ENCODE measurements at regions not wholly inside any gene's neighbourhood (a gene's known extent, or its start where the extent isn't known, plus 50 kb on each side); places are given as distances from the start of the nearest gene placed in this dataset.
A peak's percentile ranks its signal among the peaks of the same experiment; 100 is the strongest.

DNA sequence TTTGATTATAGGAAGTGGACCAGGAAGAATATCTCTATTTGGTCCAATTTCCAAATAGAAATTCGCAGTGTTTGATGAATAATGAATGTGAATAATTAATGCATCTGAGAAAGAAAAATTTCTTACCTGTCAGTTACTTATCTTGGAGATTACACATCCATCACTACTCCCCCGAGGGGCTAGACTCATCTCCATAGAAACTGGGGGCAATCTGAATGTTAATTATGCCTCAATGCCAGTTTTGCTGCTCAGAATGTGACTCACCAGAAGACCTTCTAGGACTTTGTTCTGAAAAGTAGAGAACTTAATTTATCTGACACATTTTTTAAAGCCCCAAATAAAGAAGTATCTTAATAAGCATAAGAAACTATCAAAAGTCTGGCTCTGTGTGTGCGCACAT lies 233.4 kb upstream of the NR4A3 start:
- no peak for DNase-seq (ENCODE audit: low read depth in 2 of 2)

GRCh38 chr9:99588747-99589146 lies 232.9 kb upstream of the NR4A3 start:
- DNase-seq (ENCODE audit: low read depth in 2 of 2) = no peak

DNA sequence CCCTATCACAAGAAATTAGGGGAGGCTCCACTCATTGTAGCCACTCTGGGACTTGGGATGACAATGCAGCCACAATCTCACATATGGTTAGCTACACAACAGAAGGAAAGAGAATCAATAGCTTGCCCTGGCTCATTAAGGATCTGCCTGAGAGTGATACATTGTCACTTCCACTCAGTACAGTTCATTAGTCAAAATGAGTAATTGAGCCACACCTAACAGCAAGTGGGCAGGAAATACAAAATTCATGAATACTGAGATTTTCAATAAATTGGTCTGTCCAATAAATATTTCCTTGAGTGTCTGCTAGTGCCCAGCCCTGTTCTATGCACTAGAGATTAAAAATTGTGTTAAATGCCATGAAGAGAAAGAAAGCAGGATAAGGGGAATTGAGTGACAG lies 231.3 kb upstream of the NR4A3 start:
- DNase-seq (ENCODE audit: low read depth in 2 of 2) = no peak

DNA sequence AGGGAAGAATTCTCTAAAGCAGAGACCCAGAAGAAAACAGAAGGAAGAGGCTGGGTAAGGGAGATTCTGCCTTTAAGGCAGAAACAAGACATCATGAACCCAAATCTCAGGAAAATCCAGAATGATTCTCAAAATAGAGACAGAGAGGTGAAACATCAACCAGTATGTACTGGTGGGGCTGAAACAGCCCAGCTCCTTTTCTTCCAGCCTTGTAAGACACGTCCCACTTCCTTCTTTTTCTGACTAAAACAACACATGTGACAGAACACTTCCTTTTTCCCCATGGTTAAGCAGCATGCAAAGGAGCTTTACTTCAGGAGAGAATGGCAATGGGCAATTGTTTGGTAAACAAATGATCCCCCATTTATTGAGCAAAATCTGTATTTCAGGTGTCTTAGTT lies 230.8 kb upstream of the NR4A3 start:
- no peak for DNase-seq (ENCODE audit: low read depth in 2 of 2)

GRCh38 chr9:99591770-99592169 lies 229.9 kb upstream of the NR4A3 start:
- DNase-seq (ENCODE audit: low read depth in 2 of 2) = no peak

DNA sequence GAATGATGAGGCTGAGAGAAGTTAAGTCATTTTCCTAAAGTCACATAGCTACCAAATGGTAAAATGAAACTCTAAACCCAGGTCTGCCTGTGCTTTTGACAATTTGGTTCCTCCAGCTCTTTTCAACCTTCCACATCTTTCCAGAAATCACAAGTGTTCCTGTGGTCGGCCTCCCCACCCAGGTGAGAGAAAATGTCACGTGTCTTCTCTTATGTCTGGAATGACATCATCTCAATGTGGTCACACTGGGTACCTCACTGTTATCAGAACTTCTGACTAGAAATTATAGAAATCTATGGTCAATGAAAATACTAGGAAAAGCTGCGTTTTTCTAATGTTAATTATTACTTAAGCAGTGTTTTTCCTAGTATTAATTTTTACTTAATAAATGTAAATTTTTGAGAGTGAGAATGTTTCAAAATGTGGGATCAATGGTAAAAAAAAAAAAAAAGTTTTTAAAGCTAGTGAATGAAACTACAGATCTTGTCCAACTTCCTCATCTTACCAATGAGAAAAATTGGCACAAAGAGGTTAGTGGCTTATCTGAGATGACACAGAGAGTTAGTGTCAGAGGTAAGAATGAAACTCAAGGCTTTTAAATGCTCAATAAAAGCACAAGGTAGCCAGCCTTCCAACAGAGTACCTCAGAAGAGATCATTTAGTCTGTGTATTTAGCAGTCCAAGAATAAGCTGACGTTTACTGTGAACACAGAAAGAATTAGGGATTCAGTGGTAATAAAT lies 228.7 kb upstream of the NR4A3 start:
- DNase-seq (ENCODE audit: low read depth in 2 of 2) = no peak

GRCh38 chr9:99593610-99594009 lies 228.1 kb upstream of the NR4A3 start:
- DNase-seq (ENCODE audit: low read depth in 2 of 2) = no peak

- DNase-seq (ENCODE audit: low read depth in 2 of 2) = no peak
These were observed 227.5 kb upstream of the NR4A3 start for GRCh38 chr9:99594056-99594780.

GRCh38 chr9:99595796-99596195 lies 225.9 kb upstream of the NR4A3 start:
- no peak for DNase-seq (ENCODE audit: low read depth in 2 of 2)

- DNase-seq (ENCODE audit: low read depth in 2 of 2) = peak in 1 of 2 donors; percentile 6
These were observed 220.0 kb upstream of the NR4A3 start for GRCh38 chr9:99601571-99602111.

DNA sequence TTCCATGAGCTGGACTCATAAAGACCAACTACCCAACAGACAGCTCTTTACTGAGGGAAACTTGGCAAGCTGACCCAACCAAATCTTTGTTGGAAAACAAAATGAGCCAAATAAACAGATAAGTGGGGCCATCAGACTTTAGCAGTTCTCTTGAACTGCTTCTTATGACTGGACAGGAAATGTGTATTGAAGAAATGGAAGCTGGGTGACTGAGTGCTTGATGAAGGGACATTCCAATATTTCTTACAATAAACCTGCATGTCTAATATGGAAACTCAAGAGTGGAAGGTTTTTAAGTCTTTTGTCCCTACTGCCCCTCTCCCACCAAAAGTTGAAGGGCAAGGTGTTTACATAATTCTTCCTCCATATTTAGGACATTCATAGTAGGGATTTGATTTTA lies 218.8 kb upstream of the NR4A3 start:
- no peak for DNase-seq (ENCODE audit: low read depth in 2 of 2)

- DNase-seq (ENCODE audit: low read depth in 2 of 2) = no peak
These were observed 216.5 kb upstream of the NR4A3 start for GRCh38 chr9:99605016-99605743.

DNA sequence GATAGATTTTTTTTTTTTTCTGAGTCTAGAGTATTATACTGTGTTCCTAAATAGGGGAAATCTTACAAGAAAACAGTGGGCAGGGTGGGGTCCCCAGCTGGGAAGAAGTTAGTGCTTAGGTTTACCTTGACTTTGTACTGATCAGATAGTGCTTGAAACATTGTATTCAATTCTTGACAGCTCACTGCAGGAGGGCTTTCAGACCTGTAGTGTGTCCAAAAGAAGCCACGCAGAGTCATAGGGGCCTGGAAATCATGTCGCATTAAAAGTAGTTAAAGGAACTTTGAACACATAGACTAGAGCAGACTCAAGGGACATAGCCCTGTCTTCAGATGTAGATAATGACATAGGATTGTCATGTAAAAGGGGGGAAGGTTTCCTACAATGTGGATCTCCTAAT lies 215.4 kb upstream of the NR4A3 start:
- no peak for DNase-seq (ENCODE audit: low read depth in 2 of 2)

GRCh38 chr9:99606957-99607356 lies 214.7 kb upstream of the NR4A3 start:
- no peak for DNase-seq (ENCODE audit: low read depth in 2 of 2)

DNA sequence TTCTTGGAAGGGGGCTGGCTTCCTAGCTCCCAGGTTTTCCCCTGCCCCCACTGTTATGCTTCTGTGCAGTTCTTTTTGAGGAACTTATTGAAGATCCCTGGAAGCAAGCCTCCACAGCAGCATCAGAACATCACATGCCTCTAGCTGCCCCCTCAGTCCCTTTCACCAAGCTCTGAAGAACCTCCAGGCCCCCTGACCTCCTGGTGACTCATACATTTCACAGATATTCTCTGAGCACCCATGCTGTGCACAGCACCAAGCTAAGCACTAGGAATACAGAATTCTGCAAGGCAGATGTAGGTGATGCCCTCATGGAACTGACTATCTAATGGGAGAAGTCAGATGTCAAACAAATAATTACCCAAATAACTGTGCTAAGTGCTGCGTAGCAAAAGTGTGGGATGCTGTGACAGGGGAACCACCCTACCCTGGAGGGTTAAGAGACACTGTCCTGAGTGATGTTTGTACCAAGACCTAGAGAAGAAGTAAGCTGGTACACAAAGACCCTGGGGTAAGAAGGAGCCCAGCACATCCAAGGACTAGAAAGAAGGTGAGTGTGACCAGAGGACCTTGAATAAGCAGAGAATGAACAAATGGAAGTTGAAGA lies 213.7 kb upstream of the NR4A3 start:
- DNase-seq (ENCODE audit: low read depth in 2 of 2) = no peak

DNA sequence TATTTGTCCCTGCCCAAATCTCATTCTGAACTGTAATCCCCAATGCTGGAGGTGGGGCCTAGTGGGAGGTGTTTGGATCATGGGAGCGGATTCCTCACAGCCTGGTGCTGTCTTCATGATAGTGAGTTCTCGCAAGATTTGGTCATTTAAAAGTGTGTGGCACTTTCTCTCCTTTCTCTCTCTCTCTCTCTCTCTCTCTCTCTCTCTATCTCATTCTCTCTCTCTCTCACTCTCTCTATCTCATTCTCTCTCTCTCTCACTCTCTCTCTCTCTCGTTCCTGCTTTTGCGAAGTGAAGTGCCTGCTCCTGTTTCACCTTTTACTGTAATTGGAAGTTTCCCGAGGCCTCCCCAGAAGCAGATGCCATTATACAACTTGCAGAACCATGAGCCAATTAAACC lies 207.3 kb upstream of the NR4A3 start:
- no peak for DNase-seq (ENCODE audit: low read depth in 2 of 2)

DNA sequence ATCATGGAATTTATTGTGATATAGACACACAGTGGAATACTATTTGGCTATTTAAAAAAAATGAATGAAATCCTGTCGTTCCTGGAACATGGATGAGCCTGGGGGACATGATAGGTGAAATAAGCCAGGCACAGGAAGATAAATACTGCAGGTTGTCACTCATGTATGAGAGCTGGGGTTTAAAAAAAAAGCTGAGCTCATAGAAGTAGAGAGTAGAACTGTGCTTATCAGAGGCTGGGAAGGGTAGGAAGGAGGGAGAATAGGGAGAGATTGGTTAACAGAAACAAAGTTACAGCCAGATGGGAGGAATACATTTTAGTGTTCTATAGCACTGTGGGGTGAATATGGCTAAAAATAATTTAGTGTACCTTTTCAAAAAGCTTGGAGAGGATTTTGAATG lies 200.6 kb upstream of the NR4A3 start:
- no peak for DNase-seq (ENCODE audit: low read depth in 2 of 2)

GRCh38 chr9:99622679-99623078 lies 199.0 kb upstream of the NR4A3 start:
- no peak for DNase-seq (ENCODE audit: low read depth in 2 of 2)

GRCh38 chr9:99623780-99624364 lies 197.8 kb upstream of the NR4A3 start:
- no peak for DNase-seq (ENCODE audit: low read depth in 2 of 2)

DNA sequence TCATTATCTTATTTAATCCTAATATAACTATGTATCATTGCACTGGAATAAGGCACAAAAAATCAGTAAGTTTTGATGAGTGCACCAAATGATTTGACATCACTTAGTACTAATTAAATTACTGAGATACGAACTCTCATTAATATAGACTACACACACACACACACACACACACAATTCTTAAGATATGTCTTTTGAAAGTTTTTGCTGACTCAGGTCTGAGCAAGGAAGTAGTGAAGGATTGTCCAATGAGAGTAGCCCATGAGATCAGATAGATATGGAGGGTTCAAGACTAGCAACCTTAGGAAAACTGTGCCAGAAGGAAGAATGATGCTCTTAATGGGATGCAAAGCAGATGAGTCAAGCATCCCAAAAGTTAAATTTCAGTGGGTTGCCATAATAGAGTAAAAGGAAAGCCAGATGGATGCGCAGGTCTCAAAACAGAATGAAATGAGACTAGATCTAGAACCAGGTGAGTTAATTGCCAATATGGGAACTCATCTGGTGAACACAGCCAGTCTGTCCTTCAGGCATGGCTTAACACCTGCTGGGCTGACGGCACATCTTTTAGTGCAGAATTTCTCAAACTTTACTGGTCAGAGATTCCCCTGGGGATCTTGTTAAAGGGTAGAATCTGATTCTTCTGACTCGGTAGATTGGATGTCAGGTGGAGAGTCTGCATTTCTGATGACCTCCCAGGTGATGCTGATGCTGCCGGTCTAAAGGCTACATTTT lies 197.0 kb upstream of the NR4A3 start:
- DNase-seq (ENCODE audit: low read depth in 2 of 2) = no peak

DNA sequence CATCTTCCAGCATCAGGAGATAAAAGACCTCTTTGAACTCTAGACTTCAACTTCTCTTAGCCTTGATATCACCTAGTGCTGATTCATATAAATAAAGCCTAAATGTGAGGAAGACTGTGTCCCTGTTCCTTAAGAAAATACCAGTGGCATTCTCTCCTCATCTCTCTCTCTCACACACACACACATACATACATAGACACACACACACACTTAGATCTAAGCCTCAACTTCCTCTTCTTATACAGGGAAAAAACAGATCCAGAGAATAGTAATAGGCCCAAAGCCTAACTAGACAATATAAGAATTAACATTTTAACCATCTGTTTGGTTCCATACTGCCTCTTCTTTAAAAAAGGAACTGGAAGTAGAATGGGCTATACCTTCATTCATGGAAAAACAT lies 195.3 kb upstream of the NR4A3 start:
- DNase-seq (ENCODE audit: low read depth in 2 of 2) = no peak
